ENCODE measurements at regions not wholly inside any gene's neighbourhood (a gene's known extent, or its start where the extent isn't known, plus 50 kb on each side); places are given as distances from the start of the nearest gene placed in this dataset.

DNA sequence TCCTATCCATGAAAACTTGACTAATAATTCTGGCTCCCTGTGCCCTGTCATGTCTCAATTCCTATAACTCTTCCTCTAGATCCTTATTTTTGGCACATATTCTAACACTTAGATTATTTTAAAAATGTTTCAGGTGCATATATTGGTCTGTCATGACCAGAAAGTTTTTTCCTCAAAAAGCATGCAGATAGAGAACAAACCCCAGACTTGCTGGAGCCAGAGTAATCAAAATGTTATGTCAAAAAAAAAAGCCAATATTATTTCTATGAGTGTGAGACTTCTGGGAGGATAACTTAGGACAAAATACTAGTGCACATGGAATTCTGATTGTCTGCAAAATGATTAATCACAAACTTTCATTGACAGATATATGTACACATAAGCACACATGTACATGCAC is 135.1 kb upstream of the MROH9 start:
- TF ChIP-seq, protein P1, sequence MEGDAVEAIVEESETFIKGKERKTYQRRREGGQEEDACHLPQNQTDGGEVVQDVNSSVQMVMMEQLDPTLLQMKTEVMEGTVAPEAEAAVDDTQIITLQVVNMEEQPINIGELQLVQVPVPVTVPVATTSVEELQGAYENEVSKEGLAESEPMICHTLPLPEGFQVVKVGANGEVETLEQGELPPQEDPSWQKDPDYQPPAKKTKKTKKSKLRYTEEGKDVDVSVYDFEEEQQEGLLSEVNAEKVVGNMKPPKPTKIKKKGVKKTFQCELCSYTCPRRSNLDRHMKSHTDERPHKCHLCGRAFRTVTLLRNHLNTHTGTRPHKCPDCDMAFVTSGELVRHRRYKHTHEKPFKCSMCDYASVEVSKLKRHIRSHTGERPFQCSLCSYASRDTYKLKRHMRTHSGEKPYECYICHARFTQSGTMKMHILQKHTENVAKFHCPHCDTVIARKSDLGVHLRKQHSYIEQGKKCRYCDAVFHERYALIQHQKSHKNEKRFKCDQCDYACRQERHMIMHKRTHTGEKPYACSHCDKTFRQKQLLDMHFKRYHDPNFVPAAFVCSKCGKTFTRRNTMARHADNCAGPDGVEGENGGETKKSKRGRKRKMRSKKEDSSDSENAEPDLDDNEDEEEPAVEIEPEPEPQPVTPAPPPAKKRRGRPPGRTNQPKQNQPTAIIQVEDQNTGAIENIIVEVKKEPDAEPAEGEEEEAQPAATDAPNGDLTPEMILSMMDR (IDR thresholded peaks at IDR 0.05): no peak
- TF ChIP-seq POLR2A (IDR thresholded peaks at IDR 0.05): no peak
